PC-3 (cell line): ENCODE measurements at regions not wholly inside any gene's neighbourhood (a gene's known extent, or its start where the extent isn't known, plus 50 kb on each side); places are given as distances from the start of the nearest gene placed in this dataset.

Experiments
- EZH2phosphoT487 ChIP-seq: fragments of 300-600 bp; sonication (generic); IDR thresholded peaks from 2 replicates; pipeline ENCODE4 v1.6.1; 2018; ENCODE audit warnings: mild to moderate bottlenecking, antibody characterized with exemption, low read length, borderline replicate concordance
- TF ChIP-seq, protein P1 (sequence below): fragments of 300-600 bp; sonication (generic); conservative IDR thresholded peaks from 2 replicates; pipeline ENCODE4 v1.5.1; 2017; ENCODE audit warnings: antibody characterized with exemption, low read depth, mild to moderate bottlenecking, low read length

DNA sequence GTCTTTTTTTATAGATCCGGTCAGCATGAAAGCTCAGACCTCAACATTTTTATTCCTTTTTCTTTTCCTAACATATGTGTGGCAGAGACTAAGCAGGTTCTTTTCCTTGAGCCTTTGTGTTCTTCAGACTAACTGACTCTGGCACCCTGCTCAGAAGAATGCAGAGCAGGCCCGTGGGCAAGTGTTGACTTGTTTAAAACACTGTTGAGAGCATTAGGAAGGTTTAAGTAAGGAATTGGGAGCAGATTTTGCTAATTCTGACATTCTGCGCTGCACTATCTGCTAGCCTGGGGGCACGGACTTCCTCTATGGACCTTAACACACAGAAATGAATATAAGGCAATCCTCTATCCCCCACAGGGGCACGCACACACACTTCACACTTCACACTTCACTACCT, 182.5 kb upstream of the PIK3R1 start:
- TF ChIP-seq, protein P1, sequence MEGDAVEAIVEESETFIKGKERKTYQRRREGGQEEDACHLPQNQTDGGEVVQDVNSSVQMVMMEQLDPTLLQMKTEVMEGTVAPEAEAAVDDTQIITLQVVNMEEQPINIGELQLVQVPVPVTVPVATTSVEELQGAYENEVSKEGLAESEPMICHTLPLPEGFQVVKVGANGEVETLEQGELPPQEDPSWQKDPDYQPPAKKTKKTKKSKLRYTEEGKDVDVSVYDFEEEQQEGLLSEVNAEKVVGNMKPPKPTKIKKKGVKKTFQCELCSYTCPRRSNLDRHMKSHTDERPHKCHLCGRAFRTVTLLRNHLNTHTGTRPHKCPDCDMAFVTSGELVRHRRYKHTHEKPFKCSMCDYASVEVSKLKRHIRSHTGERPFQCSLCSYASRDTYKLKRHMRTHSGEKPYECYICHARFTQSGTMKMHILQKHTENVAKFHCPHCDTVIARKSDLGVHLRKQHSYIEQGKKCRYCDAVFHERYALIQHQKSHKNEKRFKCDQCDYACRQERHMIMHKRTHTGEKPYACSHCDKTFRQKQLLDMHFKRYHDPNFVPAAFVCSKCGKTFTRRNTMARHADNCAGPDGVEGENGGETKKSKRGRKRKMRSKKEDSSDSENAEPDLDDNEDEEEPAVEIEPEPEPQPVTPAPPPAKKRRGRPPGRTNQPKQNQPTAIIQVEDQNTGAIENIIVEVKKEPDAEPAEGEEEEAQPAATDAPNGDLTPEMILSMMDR, result no peak
- no peak for TF ChIP-seq EZH2phosphoT487
